Activated naive CD8-positive, alpha-beta T cell treated with anti-CD3 and anti-CD28 coated beads for 36 hours (primary cell): ENCODE measurements at regions not wholly inside any gene's neighbourhood (a gene's known extent, or its start where the extent isn't known, plus 50 kb on each side); places are given as distances from the start of the nearest gene placed in this dataset.

Experiments used
- DNase-seq: peaks from one replicate; pipeline ENCODE4 v3.0.0; 2021
- H3K27ac Mint-ChIP-seq: one replicate; pipeline ENCODE4 v1.8.0; 2022; ENCODE audit warnings: mild to moderate bottlenecking, moderate library complexity, mixed read lengths
- H3K27me3 Mint-ChIP-seq: one replicate; pipeline ENCODE4 v1.8.0; 2022; ENCODE audit warnings: mild to moderate bottlenecking, mixed read lengths
- H3K36me3 Mint-ChIP-seq: one replicate; pipeline ENCODE4 v1.8.0; 2021; ENCODE audit warnings: mild to moderate bottlenecking, mixed read lengths
- H3K4me1 Mint-ChIP-seq: one replicate; pipeline ENCODE4 v1.8.0; 2021; ENCODE audit warnings: mixed read lengths
- H3K4me3 Mint-ChIP-seq: one replicate; pipeline ENCODE4 v1.8.0; 2022; ENCODE audit warnings: mild to moderate bottlenecking, moderate library complexity, mixed read lengths
- H3K9me3 Mint-ChIP-seq: one replicate; pipeline ENCODE4 v1.8.0; 2022; ENCODE audit warnings: mixed read lengths

- no peaks in the 10 kb centered on the region for H3K9me3 Mint-ChIP-seq
- H3K36me3 Mint-ChIP-seq: peaks cover 2% of the 10 kb centered on the region
- no peak overlapping the region for H3K27ac Mint-ChIP-seq
Measured at GRCh38 chr2:235171550-235172031, 219.8 kb downstream of the SH3BP4 start.

GRCh38 chr2:235180642-235181041, 228.8 kb downstream of the SH3BP4 start:
- H3K27me3 Mint-ChIP-seq: peaks cover 8% of the 10 kb centered on the region
- no peak for DNase-seq
- H3K9me3 Mint-ChIP-seq: no peaks in the 10 kb centered on the region
- no peak overlapping the region for H3K4me3 Mint-ChIP-seq
- no peaks in the 10 kb centered on the region for H3K4me1 Mint-ChIP-seq
- no peak overlapping the region for H3K27ac Mint-ChIP-seq
- H3K36me3 Mint-ChIP-seq: no peaks in the 10 kb centered on the region

More at GRCh38 chr2:235171550-235172031, 219.8 kb downstream of the SH3BP4 start:
- no peak for DNase-seq
- Mint-ChIP-seq H3K27me3 (no peaks in the 10 kb centered on the region), H3K4me1 (no peaks in the 10 kb centered on the region), H3K4me3 (no peak overlapping the region)

- DNase-seq: no peak
- H3K9me3 Mint-ChIP-seq: peaks cover 2% of the 10 kb centered on the region
- no peaks in the 10 kb centered on the region for H3K36me3 Mint-ChIP-seq
- H3K27me3 Mint-ChIP-seq: peaks cover 15% of the 10 kb centered on the region
- H3K4me3 Mint-ChIP-seq: no peak overlapping the region
- no peak overlapping the region for H3K27ac Mint-ChIP-seq
- H3K4me1 Mint-ChIP-seq: no peaks in the 10 kb centered on the region
Measured at GRCh38 chr2:235183786-235184185, 232.0 kb downstream of the SH3BP4 start.

GRCh38 chr2:235187806-235188205, 236.0 kb downstream of the SH3BP4 start:
- H3K4me3 Mint-ChIP-seq: no peak overlapping the region

GRCh38 chr2:235191486-235191885, 239.7 kb downstream of the SH3BP4 start:
- Mint-ChIP-seq H3K9me3 (peaks cover 2% of the 10 kb centered on the region), H3K4me3 (no peak overlapping the region), H3K27me3 (peaks cover 28% of the 10 kb centered on the region), H3K27ac (no peak overlapping the region), H3K36me3 (no peaks in the 10 kb centered on the region), H3K4me1 (no peaks in the 10 kb centered on the region)
- DNase-seq: no peak

More at GRCh38 chr2:235187806-235188205, 236.0 kb downstream of the SH3BP4 start:
- no peak overlapping the region for H3K27ac Mint-ChIP-seq
- H3K27me3 Mint-ChIP-seq: peaks cover 18% of the 10 kb centered on the region
- H3K9me3 Mint-ChIP-seq: peaks cover 2% of the 10 kb centered on the region
- H3K4me1 Mint-ChIP-seq: no peaks in the 10 kb centered on the region
- no peak for DNase-seq
- no peaks in the 10 kb centered on the region for H3K36me3 Mint-ChIP-seq

- H3K9me3 Mint-ChIP-seq: peaks cover 2% of the 10 kb centered on the region
- no peak overlapping the region for H3K4me3 Mint-ChIP-seq
- H3K27me3 Mint-ChIP-seq: peaks cover 23% of the 10 kb centered on the region
- no peak for DNase-seq
- H3K36me3 Mint-ChIP-seq: no peaks in the 10 kb centered on the region
- H3K4me1 Mint-ChIP-seq: no peaks in the 10 kb centered on the region
- H3K27ac Mint-ChIP-seq: no peak overlapping the region
Measured at GRCh38 chr2:235191978-235192377, 240.2 kb downstream of the SH3BP4 start.

- Mint-ChIP-seq H3K4me3 (no peak overlapping the region), H3K27me3 (peaks cover 20% of the 10 kb centered on the region), H3K4me1 (no peaks in the 10 kb centered on the region), H3K27ac (no peak overlapping the region), H3K36me3 (no peaks in the 10 kb centered on the region), H3K9me3 (no peaks in the 10 kb centered on the region)
- no peak for DNase-seq
Measured at GRCh38 chr2:235194351-235194750, 242.5 kb downstream of the SH3BP4 start.

- Mint-ChIP-seq H3K9me3 (no peaks in the 10 kb centered on the region), H3K27me3 (peaks cover 20% of the 10 kb centered on the region), H3K27ac (no peak overlapping the region), H3K36me3 (no peaks in the 10 kb centered on the region), H3K4me3 (no peak overlapping the region), H3K4me1 (no peaks in the 10 kb centered on the region)
- no peak for DNase-seq
Measured at GRCh38 chr2:235194836-235195235, 243.0 kb downstream of the SH3BP4 start.

GRCh38 chr2:235195921-235196320, 244.1 kb downstream of the SH3BP4 start:
- Mint-ChIP-seq H3K36me3 (no peaks in the 10 kb centered on the region), H3K9me3 (no peaks in the 10 kb centered on the region), H3K4me1 (no peaks in the 10 kb centered on the region), H3K4me3 (no peak overlapping the region), H3K27me3 (peaks cover 20% of the 10 kb centered on the region), H3K27ac (no peak overlapping the region)
- no peak for DNase-seq

GRCh38 chr2:235199128-235199527, 247.3 kb downstream of the SH3BP4 start:
- Mint-ChIP-seq H3K27me3 (peaks cover 7% of the 10 kb centered on the region), H3K27ac (no peak overlapping the region), H3K4me1 (no peaks in the 10 kb centered on the region), H3K9me3 (no peaks in the 10 kb centered on the region), H3K4me3 (no peak overlapping the region), H3K36me3 (no peaks in the 10 kb centered on the region)
- no peak for DNase-seq

- Mint-ChIP-seq H3K4me3 (no peak overlapping the region), H3K27ac (no peak overlapping the region), H3K27me3 (peaks cover 7% of the 10 kb centered on the region), H3K36me3 (no peaks in the 10 kb centered on the region), H3K9me3 (no peaks in the 10 kb centered on the region), H3K4me1 (no peaks in the 10 kb centered on the region)
- DNase-seq: no peak
Measured at GRCh38 chr2:235200216-235200615, 248.4 kb downstream of the SH3BP4 start.

- no peaks in the 10 kb centered on the region for H3K9me3 Mint-ChIP-seq
- DNase-seq: no peak
- H3K27ac Mint-ChIP-seq: no peak overlapping the region
- H3K27me3 Mint-ChIP-seq: peaks cover under 1% of the 10 kb centered on the region
- no peak overlapping the region for H3K4me3 Mint-ChIP-seq
- H3K36me3 Mint-ChIP-seq: no peaks in the 10 kb centered on the region
- H3K4me1 Mint-ChIP-seq: no peaks in the 10 kb centered on the region
Measured at GRCh38 chr2:235201756-235202155, 249.9 kb downstream of the SH3BP4 start.

GRCh38 chr2:235204948-235205347, 253.1 kb downstream of the SH3BP4 start:
- Mint-ChIP-seq H3K36me3 (no peaks in the 10 kb centered on the region), H3K4me1 (no peaks in the 10 kb centered on the region), H3K4me3 (no peak overlapping the region), H3K9me3 (peaks cover 2% of the 10 kb centered on the region), H3K27me3 (peaks cover 6% of the 10 kb centered on the region), H3K27ac (no peak overlapping the region)
- DNase-seq: no peak

- Mint-ChIP-seq H3K36me3 (no peaks in the 10 kb centered on the region), H3K4me1 (no peaks in the 10 kb centered on the region), H3K4me3 (no peak overlapping the region), H3K27me3 (peaks cover 6% of the 10 kb centered on the region), H3K27ac (no peak overlapping the region), H3K9me3 (peaks cover 2% of the 10 kb centered on the region)
- no peak for DNase-seq
Measured at GRCh38 chr2:235206399-235206798, 254.6 kb downstream of the SH3BP4 start.

- no peak overlapping the region for H3K4me3 Mint-ChIP-seq
- peaks cover 2% of the 10 kb centered on the region for H3K9me3 Mint-ChIP-seq
- DNase-seq: no peak
- no peaks in the 10 kb centered on the region for H3K4me1 Mint-ChIP-seq
- no peak overlapping the region for H3K27ac Mint-ChIP-seq
- H3K27me3 Mint-ChIP-seq: peaks cover 7% of the 10 kb centered on the region
- no peaks in the 10 kb centered on the region for H3K36me3 Mint-ChIP-seq
Measured at GRCh38 chr2:235206980-235207579, 255.3 kb downstream of the SH3BP4 start.

GRCh38 chr2:235211056-235211455, 259.2 kb downstream of the SH3BP4 start:
- no peak for DNase-seq
- H3K27me3 Mint-ChIP-seq: peaks cover 13% of the 10 kb centered on the region
- peaks cover 2% of the 10 kb centered on the region for H3K9me3 Mint-ChIP-seq
- H3K27ac Mint-ChIP-seq: no peak overlapping the region
- H3K36me3 Mint-ChIP-seq: no peaks in the 10 kb centered on the region
- no peak overlapping the region for H3K4me3 Mint-ChIP-seq
- H3K4me1 Mint-ChIP-seq: no peaks in the 10 kb centered on the region
